ENCODE measurements at regions not wholly inside any gene's neighbourhood (a gene's known extent, or its start where the extent isn't known, plus 50 kb on each side); places are given as distances from the start of the nearest gene placed in this dataset.
"Not testable (repeated sequence)": the region's sequence is repeated elsewhere in the genome, so short reads cannot be mapped to it uniquely, and the experiment has no call there.

DNA sequence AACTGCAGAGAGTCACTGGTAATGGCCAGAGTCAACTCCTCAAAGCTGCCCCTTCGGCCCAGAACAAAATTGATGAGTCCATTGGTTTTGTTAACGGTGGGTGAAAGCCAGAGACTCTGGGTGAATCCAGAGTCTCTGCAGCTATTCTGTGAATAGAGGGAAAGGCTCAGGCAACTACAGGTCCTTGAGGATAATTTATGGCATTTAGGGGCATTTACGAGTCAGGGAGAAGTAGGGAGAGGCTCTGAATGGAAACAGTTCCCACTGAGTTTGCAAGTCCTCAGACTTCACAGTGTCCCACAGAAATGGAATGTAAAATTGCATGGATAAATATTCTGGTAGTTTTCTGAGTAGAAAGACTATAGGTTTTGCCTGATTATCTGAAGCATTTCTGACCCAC, 257.8 kb downstream of the SEC61B start:
- no peak for DNase-seq (ENCODE audit: low read depth, low spot score)

DNA sequence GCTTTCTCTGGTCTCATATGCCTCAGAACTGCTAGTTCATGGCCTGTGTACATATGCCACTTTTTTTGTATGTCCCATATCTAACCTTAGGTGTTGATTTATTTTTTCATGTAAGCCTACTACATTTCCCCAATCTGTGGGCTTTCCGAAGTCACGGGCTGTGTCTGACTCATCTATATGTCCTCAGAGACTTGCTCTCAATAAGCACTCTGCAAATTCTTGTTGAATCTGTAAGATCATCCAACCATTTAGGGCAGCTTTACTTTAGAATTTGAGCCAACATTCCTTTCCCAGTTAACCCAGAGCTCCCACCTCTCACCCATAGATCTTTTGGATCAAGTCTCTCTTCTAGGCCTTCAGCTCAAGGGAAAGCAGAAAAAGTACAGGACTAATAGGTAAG, 263.4 kb downstream of the SEC61B start:
- no peak for DNase-seq (ENCODE audit: low read depth, low spot score)

DNA sequence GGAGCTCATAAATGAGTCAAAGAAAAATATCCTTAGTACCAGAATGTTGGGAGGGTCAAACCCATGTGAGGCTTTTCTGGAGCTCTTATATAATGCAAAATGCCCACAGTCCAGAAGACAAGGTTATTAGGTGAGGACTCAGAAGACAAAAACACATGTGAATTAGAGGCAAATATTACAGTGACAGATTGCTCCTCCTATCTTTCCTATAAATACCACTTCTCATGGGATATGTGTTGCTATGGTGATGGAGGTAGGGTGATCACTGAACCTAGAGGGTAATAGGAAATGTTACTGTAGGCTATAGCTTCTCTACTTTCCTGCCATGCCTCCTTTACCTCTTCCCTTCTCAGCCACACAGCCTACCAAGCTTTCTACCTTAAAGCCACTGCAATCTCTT, 264.6 kb downstream of the SEC61B start:
- DNase-seq (ENCODE audit: low read depth, low spot score): no peak

GRCh38 chr9:99488131-99489059, 266.3 kb downstream of the SEC61B start:
- DNase-seq (ENCODE audit: low read depth, low spot score): no peak

GRCh38 chr9:99489060-99489413, 267.0 kb downstream of the SEC61B start:
- DNase-seq (ENCODE audit: low read depth, low spot score): no peak

DNA sequence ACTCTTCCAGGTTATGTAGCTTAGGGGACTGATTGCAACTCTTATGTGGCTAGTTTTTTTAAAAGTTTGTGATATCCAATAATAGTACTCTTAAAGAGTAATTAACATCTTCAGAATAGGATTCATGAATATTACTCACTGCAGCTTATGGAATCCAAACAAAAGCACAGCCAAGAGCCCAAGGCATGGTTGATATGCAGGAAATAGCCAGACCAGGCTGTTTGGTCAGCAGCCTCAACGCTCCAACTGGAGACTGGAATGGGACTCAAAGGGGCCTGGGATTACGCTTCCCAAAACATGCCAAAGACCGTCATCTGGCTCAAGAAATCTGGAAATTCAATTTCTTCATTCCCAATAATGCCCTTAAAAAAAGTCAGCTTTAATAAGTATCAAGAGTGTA, 268.6 kb downstream of the SEC61B start:
- DNase-seq (ENCODE audit: low read depth, low spot score): no peak

- no peak for DNase-seq (ENCODE audit: low read depth, low spot score)
Measured at GRCh38 chr9:99491408-99492158, 269.5 kb downstream of the SEC61B start.

DNA sequence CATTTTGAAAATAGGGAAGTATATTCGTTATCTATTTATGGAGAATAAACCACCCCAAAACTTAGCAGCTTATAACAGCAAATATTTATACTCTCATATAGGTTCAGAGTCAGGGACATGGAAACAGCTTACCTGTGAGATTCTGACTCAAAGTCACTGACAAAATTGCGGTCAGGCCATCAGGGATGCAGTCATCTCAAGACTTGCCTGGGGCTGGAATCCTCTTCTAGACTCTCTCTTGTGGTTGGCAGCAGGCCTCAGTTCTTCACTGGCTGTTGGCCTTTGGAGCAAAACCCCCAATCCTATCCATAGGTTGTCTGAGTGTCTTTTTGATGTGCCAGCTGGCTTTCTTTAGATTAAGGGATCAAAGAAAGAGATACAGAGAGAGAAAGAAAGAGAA, 275.6 kb downstream of the SEC61B start:
- DNase-seq (ENCODE audit: low read depth, low spot score): no peak

- DNase-seq (ENCODE audit: low read depth, low spot score): not testable (repeated sequence)
Measured at GRCh38 chr9:99498979-99499378, 276.9 kb downstream of the SEC61B start.

DNA sequence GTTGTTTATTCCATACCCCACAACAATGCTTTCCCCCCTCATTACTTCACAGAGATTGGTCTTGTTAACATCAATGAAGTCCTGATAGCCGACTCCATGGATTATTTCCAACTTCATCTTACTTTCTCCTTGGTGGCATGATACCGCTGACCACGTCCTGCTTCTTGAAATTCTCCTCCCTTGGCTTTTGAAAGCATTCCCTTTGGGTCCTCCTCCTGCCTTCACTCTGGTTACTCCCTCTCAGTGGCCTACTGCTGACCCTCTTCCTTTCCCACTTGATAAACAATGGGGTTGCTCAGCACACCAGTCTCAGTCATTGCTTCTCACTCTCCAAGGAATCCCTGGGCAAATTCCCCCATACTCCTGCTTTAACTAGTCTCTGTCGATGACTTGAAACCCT, 283.9 kb downstream of the SEC61B start:
- DNase-seq (ENCODE audit: low read depth, low spot score): no peak

GRCh38 chr9:99506747-99507348, 284.8 kb downstream of the SEC61B start:
- no peak for DNase-seq (ENCODE audit: low read depth, low spot score)

DNA sequence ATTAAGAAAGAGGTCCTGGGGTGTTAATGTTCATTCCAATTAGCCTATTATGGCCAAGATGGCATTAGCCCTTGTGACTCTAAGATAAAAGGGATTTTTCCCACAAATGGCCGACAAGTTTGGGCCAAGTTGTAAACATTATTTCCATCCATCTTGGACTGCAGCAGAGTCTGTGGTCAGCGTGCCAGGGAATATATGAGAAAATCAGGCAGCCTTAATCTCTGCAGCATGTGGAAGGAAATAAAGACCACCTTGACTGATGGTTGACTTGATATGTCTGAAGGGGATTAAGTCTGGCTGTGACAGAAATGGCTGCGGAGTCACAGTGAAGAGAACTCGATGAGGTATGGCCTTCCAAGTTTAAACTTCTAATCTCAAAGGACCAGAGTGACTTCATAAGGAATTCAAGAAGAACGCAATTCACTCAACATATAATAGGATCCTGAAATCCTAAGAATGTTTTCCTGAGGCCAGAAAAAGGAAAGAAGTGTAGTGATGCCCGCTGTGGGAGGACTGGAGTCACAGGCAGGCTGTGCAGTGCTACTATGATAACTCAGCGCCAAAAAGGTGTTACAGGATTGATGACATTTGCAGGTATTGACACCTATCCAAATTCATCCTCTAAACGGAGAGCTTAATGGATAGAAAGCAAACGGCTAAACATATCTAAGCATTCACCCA, 287.1 kb downstream of the SEC61B start:
- DNase-seq (ENCODE audit: low read depth, low spot score): no peak

DNA sequence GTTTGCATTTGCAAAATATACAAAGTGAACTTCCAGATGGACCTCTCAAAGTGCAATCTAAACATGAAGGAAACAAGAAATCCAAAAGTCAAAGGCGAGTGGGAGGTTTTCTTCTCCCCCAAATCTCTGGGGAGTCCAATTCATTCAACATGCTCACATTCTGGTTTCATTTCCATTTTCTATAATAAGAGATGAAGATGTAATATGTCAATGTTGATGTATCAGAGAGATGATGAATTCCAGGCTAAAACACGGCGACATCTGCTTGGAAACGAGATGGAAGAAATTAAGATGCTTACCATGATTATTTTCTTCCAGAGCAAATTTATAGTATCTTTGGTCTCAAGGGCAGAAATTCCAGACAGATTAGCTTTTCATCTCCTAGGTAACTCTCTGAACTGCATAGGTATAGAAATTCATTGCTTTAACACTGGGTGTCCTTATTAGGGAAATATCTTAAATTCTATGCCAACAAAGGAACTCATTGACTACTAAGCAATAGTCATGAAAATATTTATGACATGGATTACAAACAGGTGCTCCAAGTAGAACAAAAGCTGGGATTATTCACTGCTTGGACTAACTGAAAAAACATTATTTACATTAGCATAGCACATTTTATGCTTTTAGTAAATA, 287.9 kb downstream of the SEC61B start:
- no peak for DNase-seq (ENCODE audit: low read depth, low spot score)

- DNase-seq (ENCODE audit: low read depth, low spot score): no peak
Measured at GRCh38 chr9:99511723-99512122, 289.6 kb downstream of the SEC61B start.

- no peak for DNase-seq (ENCODE audit: low read depth, low spot score)
Measured at GRCh38 chr9:99513441-99514112, 291.5 kb downstream of the SEC61B start.

DNA sequence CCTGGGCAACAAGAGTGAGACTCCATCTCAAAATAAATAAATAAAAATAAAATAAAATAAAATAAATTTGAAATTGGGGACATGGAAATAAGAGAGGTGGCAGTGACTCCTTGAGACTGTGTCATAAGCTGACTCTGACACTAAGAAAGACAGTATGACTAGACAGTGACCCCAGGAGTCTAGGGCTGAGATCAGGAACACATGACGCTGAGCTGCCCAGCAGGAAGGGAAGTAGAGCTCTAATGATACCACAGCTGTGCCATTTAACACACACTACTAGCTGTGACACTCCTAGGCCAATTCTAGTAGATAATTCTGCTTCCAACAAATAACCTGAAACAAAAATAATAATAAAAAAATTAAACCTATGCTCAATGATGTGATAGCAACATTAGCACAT, 293.0 kb downstream of the SEC61B start:
- no peak for DNase-seq (ENCODE audit: low read depth, low spot score)

DNA sequence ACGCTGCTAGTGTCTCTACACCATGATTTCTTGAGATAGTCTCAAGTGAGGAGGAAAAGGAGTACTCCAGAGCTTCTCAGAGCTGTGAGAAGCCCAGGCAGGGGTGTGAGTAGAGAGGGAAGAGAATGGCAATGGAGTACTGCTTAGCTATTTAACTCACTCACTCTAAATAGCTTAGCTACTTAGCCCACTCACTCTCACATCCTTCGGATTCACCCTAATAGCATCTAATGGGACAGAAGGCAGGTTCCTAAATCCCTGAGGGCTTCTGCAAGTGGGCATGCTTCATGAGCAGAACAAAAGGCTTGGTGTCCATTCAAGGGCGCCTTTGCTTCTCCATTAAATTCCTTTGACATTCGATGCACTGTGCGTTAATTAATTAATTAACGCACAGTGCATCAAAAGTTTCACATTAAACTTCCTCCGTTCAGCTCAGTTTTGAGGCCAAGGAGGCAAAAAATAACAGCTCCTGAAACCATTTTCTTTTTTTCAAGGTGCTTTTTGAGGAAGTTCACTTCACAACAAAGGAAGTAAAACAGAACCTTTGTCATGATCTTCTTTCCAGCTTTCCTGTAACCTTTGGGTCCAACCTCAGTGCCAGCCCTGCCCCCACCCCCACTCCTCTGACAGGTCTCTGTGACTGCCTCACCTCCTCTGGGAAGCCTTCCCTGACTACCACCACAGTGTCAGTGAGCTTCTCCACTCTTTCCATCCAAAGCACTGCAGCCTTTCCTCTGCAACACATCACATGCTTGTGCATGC, 294.0 kb downstream of the SEC61B start:
- DNase-seq (ENCODE audit: low read depth, low spot score): no peak

GRCh38 chr9:99516657-99517049, 294.6 kb downstream of the SEC61B start:
- no peak for DNase-seq (ENCODE audit: low read depth, low spot score)

DNA sequence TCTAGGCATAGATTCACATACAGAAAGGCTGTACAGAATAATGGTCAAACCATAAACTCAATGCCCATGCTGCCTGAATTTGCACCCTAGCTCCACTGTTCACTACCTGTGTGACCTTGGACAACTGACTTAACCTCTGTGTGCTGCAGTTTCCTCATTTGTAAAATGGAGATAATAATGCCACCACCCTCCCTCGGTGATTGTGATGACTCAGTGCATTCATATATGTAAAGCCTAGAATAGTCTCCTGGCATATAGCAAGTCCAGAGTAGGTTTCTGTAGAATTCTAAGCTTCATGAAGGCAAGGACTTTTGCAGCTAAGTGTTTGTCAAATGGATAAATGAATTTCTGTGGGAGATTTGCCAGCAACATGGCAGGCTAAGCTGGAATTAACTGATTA, 297.8 kb upstream of the NR4A3 start:
- no peak for DNase-seq (ENCODE audit: low read depth, low spot score)

DNA sequence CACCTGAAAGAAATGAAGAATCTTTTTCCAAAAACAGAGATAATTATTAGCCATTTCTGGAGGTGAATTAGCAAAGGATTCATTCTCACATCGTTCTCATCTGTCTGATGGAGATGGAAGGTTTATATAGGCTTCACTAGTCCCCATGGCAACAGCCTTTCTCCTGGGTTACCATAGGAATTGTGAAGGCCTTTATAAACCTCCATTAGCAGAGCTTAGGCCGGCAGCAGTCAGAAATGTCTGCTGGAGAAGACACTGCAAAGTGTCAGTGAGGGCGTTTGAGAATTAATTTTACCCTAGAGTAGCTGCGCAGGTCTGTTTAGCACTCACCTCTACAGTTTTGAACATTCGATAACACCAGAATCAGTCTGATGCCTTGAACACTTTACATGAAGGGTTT, 290.4 kb upstream of the NR4A3 start:
- DNase-seq (ENCODE audit: low read depth, low spot score): no peak
